ENCODE measurements at regions not wholly inside any gene's neighbourhood (a gene's known extent, or its start where the extent isn't known, plus 50 kb on each side); places are given as distances from the start of the nearest gene placed in this dataset.

DNA sequence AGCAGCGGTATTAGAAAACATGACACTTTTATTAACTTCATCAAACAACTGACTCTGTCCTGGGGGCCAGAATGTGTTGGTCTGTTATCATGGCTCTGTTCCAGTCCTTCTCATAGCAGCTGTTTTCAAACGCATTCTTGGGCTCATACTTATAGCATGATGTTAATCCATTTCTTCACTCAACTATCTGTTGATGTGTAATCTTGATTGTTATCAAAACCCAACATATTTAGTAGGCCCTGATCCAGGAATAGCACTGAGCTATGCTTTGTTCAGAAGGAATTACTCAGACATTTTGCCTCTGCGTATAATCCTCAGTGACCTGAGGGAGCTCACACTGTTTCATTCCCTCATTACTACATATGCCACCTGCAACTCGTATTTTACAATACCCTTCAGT, 315.9 kb downstream of the BMP4 start:
- no peaks in the 10 kb centered on the region for H4K20me1 ChIP-seq (ENCODE audit: control insufficient read depth, extremely low read depth, insufficient read depth, low read length)
- no peak overlapping the region for H3K4me3 ChIP-seq (replicated peaks in 1 of 4; ENCODE audit: control extremely low read depth in 1 of 4, insufficient read depth in 1 of 4, low read depth in 3 of 4, low read length in 4 of 4)
- no peaks in the 10 kb centered on the region for H3K79me2 ChIP-seq (ENCODE audit: control insufficient read depth, insufficient read depth, low read length)
- no peak overlapping the region for H3K4me2 ChIP-seq (ENCODE audit: extremely low read depth, insufficient read depth, low read length)
- no peak overlapping the region for H3K27ac ChIP-seq (ENCODE audit: insufficient read depth, low read length)
- no peaks in the 10 kb centered on the region for H3K4me1 ChIP-seq (ENCODE audit: control insufficient read depth, extremely low read depth, insufficient read depth, low read length)
- no peak for TF ChIP-seq EZH2 (IDR thresholded peaks at IDR 0.05; ENCODE audit: low read length, missing control alignments)
- TF ChIP-seq, protein P1, sequence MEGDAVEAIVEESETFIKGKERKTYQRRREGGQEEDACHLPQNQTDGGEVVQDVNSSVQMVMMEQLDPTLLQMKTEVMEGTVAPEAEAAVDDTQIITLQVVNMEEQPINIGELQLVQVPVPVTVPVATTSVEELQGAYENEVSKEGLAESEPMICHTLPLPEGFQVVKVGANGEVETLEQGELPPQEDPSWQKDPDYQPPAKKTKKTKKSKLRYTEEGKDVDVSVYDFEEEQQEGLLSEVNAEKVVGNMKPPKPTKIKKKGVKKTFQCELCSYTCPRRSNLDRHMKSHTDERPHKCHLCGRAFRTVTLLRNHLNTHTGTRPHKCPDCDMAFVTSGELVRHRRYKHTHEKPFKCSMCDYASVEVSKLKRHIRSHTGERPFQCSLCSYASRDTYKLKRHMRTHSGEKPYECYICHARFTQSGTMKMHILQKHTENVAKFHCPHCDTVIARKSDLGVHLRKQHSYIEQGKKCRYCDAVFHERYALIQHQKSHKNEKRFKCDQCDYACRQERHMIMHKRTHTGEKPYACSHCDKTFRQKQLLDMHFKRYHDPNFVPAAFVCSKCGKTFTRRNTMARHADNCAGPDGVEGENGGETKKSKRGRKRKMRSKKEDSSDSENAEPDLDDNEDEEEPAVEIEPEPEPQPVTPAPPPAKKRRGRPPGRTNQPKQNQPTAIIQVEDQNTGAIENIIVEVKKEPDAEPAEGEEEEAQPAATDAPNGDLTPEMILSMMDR (conservative IDR thresholded peaks at IDR 0.05 in 1 of 2, IDR thresholded peaks at IDR 0.05 in 1 of 2; ENCODE audit: low read depth in 1 of 2, low read length in 2 of 2), result no peak
- H2AFZ ChIP-seq (ENCODE audit: low read length), result no peak overlapping the region
- no peaks in the 10 kb centered on the region for H3K9me3 ChIP-seq (ENCODE audit: control insufficient read depth, insufficient read depth, low read depth, low read length)
- H3K9ac ChIP-seq (ENCODE audit: insufficient read depth, low read length), result no peak overlapping the region
- no peaks in the 10 kb centered on the region for H3K36me3 ChIP-seq (ENCODE audit: control insufficient read depth, insufficient read depth, low read length)
- no peaks in the 10 kb centered on the region for H3K27me3 ChIP-seq (ENCODE audit: control insufficient read depth, insufficient read depth, low read length)
- peak; percentile 47 to 71 for DNase-seq (ENCODE audit: low read depth in 2 of 2)

DNA sequence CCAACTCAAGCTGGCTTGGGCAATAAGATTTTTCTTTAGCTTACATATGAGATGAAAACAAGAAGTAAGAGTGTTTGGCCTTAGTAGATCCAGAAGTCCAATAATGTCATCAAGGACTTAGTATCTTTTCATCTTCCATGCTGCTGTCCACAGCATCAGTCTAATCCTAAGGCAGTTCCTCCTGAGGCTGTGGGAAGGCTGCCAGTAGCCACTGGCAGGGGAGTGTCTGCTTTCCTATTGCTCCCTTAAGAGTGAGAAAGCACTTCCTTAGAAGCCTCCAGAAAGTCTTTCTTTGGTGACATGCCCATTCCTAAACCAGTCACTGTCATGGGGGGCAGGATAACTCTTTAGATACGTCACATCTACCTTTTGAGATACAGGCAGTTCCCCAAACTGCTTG, 317.7 kb downstream of the BMP4 start:
- H2AFZ ChIP-seq (ENCODE audit: low read length), result no peak overlapping the region
- H3K27me3 ChIP-seq (ENCODE audit: control insufficient read depth, insufficient read depth, low read length), result no peaks in the 10 kb centered on the region
- no peak overlapping the region for H3K4me2 ChIP-seq (ENCODE audit: extremely low read depth, insufficient read depth, low read length)
- TF ChIP-seq EZH2 (IDR thresholded peaks at IDR 0.05; ENCODE audit: low read length, missing control alignments), result no peak
- TF ChIP-seq, protein P1 (conservative IDR thresholded peaks at IDR 0.05 in 1 of 2, IDR thresholded peaks at IDR 0.05 in 1 of 2; ENCODE audit: low read depth in 1 of 2, low read length in 2 of 2), result no peak
- no peaks in the 10 kb centered on the region for H4K20me1 ChIP-seq (ENCODE audit: control insufficient read depth, extremely low read depth, insufficient read depth, low read length)
- H3K9ac ChIP-seq (ENCODE audit: insufficient read depth, low read length), result no peak overlapping the region
- DNase-seq (ENCODE audit: low read depth in 2 of 2), result peak in 1 of 2 donors; percentile 8
- H3K36me3 ChIP-seq (ENCODE audit: control insufficient read depth, insufficient read depth, low read length), result no peaks in the 10 kb centered on the region
- H3K27ac ChIP-seq (ENCODE audit: insufficient read depth, low read length), result no peak overlapping the region
- H3K4me3 ChIP-seq (replicated peaks in 1 of 4; ENCODE audit: control extremely low read depth in 1 of 4, insufficient read depth in 1 of 4, low read depth in 3 of 4, low read length in 4 of 4), result no peak overlapping the region
- H3K4me1 ChIP-seq (ENCODE audit: control insufficient read depth, extremely low read depth, insufficient read depth, low read length), result no peaks in the 10 kb centered on the region
- no peaks in the 10 kb centered on the region for H3K79me2 ChIP-seq (ENCODE audit: control insufficient read depth, insufficient read depth, low read length)
- H3K9me3 ChIP-seq (ENCODE audit: control insufficient read depth, insufficient read depth, low read depth, low read length), result no peaks in the 10 kb centered on the region

DNA sequence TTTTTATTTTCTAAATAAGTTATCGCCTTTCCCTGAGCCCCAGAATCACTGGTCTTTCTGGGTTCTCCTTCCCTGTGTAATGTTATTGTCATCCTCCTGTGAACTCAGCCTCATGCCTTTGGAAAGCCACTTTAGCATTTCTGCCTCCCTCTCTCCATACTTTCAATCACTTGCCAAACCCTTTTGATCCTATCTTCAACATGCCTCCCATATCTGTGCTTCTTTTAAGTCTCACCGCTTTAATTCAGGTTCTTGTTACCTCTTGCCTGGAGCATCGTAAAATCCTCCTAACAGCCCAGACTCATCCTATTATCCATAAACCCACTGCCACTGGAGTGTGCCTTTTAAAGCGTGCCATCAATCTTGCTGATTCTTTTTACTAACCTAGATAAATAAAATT, 321.8 kb downstream of the BMP4 start:
- no peak overlapping the region for H3K4me3 ChIP-seq (replicated peaks in 1 of 4; ENCODE audit: control extremely low read depth in 1 of 4, insufficient read depth in 1 of 4, low read depth in 3 of 4, low read length in 4 of 4)
- no peak overlapping the region for H3K9ac ChIP-seq (ENCODE audit: insufficient read depth, low read length)
- no peak for DNase-seq (ENCODE audit: low read depth in 2 of 2)
- no peaks in the 10 kb centered on the region for H3K79me2 ChIP-seq (ENCODE audit: control insufficient read depth, insufficient read depth, low read length)
- H3K9me3 ChIP-seq (ENCODE audit: control insufficient read depth, insufficient read depth, low read depth, low read length), result no peaks in the 10 kb centered on the region
- TF ChIP-seq EZH2 (IDR thresholded peaks at IDR 0.05; ENCODE audit: low read length, missing control alignments), result no peak
- TF ChIP-seq, protein P1 (conservative IDR thresholded peaks at IDR 0.05 in 1 of 2, IDR thresholded peaks at IDR 0.05 in 1 of 2; ENCODE audit: low read depth in 1 of 2, low read length in 2 of 2), result no peak
- no peak overlapping the region for H3K4me2 ChIP-seq (ENCODE audit: extremely low read depth, insufficient read depth, low read length)
- no peaks in the 10 kb centered on the region for H4K20me1 ChIP-seq (ENCODE audit: control insufficient read depth, extremely low read depth, insufficient read depth, low read length)
- H3K36me3 ChIP-seq (ENCODE audit: control insufficient read depth, insufficient read depth, low read length), result no peaks in the 10 kb centered on the region
- H2AFZ ChIP-seq (ENCODE audit: low read length), result no peak overlapping the region
- H3K4me1 ChIP-seq (ENCODE audit: control insufficient read depth, extremely low read depth, insufficient read depth, low read length), result no peaks in the 10 kb centered on the region
- H3K27ac ChIP-seq (ENCODE audit: insufficient read depth, low read length), result no peak overlapping the region
- no peaks in the 10 kb centered on the region for H3K27me3 ChIP-seq (ENCODE audit: control insufficient read depth, insufficient read depth, low read length)

Measured in fibroblast of lung (primary cell).